ENCODE measurements at regions not wholly inside any gene's neighbourhood (a gene's known extent, or its start where the extent isn't known, plus 50 kb on each side); places are given as distances from the start of the nearest gene placed in this dataset.

DNA sequence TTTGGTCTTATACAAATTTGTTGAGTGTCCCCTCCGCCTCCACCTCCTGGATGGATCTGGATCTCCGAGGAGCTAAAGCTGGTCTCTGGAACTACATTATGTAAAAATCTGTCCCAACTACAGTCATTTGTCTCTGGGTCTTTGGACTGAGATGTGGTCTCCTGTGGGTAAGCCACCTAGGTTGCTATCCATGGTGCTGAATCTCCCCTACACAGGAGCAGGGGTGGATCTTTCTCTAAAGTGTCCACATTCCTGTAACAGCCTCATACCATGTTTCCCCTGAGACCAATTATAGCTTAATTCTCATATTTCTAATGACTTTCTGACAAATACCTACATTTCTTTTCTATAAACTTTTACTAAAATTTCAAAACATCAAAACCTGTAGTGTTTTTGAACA lies 625.8 kb downstream of the TAFA4 start:
- DNase-seq (ENCODE audit: low read depth in 2 of 2): no peak

- DNase-seq (ENCODE audit: low read depth in 2 of 2): no peak
Observed at GRCh38 chr3:68295457-68295856, 636.9 kb downstream of the TAFA4 start.

GRCh38 chr3:68290333-68290732 lies 635.9 kb upstream of the SUCLG2 start:
- no peak for DNase-seq (ENCODE audit: low read depth in 2 of 2)

- DNase-seq (ENCODE audit: low read depth in 2 of 2): no peak
Observed at GRCh38 chr3:68288085-68288484, 633.7 kb upstream of the SUCLG2 start.

GRCh38 chr3:68287101-68287500 lies 632.7 kb upstream of the SUCLG2 start:
- no peak for DNase-seq (ENCODE audit: low read depth in 2 of 2)

DNA sequence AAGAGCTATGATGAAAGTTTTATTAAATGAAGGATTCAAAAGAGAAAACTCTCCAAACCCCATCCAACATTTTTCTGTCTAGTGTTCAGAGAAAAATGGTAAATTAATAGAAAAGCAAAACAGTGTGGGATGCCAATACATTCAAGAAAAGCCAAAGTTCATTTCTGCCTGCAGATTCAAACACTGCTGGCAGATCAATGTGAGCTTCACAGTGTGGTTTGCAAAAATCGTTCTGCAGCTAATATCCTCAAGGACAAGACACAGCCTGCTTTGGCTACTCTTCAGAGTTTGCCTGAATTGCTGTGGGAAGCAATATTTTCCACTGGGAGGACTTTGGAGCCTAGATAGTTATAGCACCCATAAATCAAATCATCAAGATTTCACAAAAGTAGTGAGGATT lies 619.9 kb upstream of the SUCLG2 start:
- no peak for DNase-seq (ENCODE audit: low read depth in 2 of 2)

- DNase-seq (ENCODE audit: low read depth in 2 of 2): no peak
Observed at GRCh38 chr3:68271145-68271544, 616.7 kb upstream of the SUCLG2 start.

GRCh38 chr3:68256635-68257223 lies 602.3 kb upstream of the SUCLG2 start:
- no peak for DNase-seq (ENCODE audit: low read depth in 2 of 2)

- DNase-seq (ENCODE audit: low read depth in 2 of 2): no peak
Observed at GRCh38 chr3:68249265-68249664, 594.9 kb upstream of the SUCLG2 start.

DNA sequence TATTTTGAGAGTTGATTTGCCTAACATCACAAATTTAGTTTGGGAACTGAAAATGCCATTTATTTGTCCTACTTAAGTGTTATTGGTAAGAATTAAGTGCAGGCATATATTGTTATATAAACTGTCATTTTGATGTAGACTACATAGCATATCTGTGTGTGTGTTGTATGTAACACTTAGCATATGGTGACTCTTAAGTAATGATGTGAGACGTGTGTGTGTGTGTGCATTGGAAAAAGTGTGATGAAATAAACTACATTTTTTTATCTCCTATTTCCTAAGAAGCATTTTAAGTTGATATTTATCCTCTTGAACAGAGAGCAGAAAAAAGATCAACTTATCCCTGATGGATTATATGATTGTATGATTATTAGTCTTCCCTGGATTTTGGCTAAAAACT lies 588.2 kb upstream of the SUCLG2 start:
- DNase-seq (ENCODE audit: low read depth in 2 of 2): no peak

DNA sequence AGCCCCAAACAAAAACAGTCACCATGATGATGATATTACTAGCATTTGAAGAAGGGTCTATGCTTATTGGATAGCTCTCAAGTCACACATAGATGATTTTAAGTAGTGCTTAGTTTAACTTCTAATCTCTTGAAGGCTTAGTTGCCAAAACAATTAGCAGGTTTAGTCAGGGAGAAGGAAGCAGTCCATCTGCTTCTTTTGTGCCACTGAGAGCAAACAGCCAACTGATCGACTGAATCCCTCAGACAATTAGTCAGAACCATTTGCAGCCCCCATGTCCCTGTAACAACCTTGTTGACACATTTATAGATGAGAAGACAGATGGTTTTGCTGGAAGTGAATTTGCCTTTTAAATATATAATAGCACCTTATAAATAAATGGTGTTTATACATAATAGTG lies 585.1 kb upstream of the SUCLG2 start:
- DNase-seq (ENCODE audit: low read depth in 2 of 2): no peak

- no peak for DNase-seq (ENCODE audit: low read depth in 2 of 2)
Observed at GRCh38 chr3:68234076-68234780, 579.8 kb upstream of the SUCLG2 start.

GRCh38 chr3:68228856-68229255 lies 574.4 kb upstream of the SUCLG2 start:
- DNase-seq (ENCODE audit: low read depth in 2 of 2): no peak

DNA sequence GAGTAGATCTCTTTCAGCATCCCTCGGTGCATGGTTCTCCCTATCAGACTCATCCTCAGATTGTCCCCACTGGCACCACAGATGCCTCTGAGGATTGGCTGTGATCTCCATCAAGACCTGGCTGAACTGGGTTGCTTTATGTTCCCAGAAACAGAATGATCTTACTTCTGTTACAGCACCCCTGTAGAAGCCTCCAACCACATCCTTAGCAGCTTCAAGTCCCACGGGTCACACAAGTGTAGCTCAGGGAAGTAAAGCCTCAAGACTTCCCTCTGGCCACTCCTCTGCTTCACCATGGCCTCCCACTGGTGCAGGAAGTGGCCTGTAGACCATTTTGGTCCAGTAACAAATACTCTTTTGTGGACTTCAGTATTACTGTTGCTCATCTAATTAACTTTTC lies 566.4 kb upstream of the SUCLG2 start:
- no peak for DNase-seq (ENCODE audit: low read depth in 2 of 2)

DNA sequence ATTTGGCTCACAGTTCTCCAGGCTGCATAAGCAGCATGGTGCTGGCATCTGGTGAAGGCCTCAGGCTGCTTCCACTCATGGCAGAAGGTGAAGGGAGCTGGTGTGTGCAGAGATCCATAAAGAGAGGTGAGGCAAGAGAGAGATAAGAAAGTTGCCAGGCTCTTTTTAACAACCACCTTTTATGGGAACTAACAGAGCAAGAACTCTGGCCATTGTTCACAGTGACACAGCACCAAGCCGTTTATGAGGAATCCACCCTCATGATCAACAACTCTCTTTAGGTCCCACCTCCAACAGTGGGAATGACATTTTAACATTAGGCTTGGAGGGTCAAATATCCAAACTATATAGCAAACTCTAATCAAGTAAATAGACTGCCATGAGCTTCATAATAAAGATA lies 557.2 kb upstream of the SUCLG2 start:
- no peak for DNase-seq (ENCODE audit: low read depth in 2 of 2)

DNA sequence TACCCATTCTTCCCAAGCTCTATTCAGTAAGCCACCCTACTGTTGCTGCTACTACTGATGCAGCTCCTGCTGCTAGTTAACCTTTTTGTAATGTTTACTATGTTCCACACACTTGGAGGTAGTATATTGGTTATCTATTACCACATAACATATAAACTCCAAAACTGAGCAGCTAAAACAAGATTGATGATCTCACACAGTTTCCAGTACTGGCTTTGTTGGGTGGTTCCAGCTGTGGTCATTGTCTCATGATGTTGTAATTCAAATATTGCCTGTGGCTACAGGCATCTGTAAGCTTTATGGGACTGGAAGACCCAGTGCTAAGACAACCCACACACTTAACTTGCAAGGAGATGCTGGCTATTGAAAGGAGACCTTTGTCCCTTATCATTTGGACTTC lies 556.2 kb upstream of the SUCLG2 start:
- no peak for DNase-seq (ENCODE audit: low read depth in 2 of 2)

- DNase-seq (ENCODE audit: low read depth in 2 of 2): no peak
Observed at GRCh38 chr3:68207327-68207726, 552.9 kb upstream of the SUCLG2 start.

DNA sequence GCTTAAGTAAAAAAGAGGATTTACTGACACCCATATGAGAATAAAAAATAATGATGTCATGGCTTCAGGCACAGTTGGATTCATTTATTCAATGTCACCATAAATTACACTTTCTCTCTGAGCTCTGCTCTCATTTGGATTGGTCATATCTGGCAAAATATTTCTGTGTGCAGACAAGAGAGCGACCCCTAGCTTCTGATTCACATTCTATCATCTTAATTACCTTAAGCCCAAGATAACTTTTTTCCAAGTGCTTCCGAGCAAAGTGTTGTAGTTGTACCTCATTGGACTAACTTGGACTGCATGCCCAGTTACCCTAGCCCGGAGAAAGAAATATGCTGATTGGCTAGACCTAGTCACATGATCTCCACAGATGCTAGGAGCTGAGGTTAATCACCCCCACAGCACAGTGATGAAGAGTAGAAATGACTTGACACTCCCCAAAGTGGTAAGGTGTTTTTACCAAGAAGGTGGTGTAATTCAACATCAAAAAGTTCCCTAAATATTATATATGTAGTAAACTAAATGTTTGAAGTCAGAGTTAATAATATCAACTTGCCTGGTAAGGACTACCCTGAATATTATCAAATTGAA lies 552.2 kb upstream of the SUCLG2 start:
- no peak for DNase-seq (ENCODE audit: low read depth in 2 of 2)

DNA sequence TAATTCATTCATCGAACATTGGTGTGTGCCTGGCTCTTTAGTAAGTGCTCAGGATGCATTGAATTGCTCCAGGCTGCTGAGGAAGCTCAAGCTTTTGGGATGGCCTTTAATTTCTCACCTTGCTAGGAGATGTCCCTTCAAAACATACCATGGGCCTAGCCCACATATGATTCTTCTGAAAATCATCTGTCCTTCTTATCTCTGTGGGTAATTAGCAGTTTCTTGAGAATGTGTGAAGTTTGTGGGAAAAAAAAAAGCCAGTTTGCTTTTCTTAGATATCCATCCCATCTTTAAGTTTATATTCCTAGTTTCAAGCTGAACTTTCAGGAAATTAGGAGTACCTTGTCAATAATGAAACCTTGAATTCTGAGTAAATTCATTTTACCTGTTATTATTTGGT lies 532.3 kb upstream of the SUCLG2 start:
- no peak for DNase-seq (ENCODE audit: low read depth in 2 of 2)

DNA sequence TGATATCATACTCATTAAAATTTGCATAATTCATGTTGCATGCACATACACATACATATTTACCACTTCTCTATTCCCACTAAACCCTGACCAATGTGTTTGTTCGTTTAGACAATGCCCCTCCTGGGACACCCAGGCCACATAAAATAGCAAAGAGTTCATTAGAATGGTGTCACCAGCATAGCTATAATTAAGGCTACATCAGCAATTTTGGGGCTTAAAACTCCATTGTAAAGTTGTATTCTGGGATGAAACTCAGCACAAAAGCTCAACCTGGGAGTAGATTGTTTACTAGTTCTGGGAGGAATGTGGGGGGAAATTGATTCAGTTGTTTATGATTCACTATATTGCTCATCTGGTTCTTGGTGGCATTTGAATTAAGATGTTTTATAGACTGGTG lies 522.2 kb upstream of the SUCLG2 start:
- DNase-seq (ENCODE audit: low read depth in 2 of 2): no peak

- no peak for DNase-seq (ENCODE audit: low read depth in 2 of 2)
Observed at GRCh38 chr3:68173012-68173634, 518.7 kb upstream of the SUCLG2 start.

GRCh38 chr3:68172039-68172438 lies 517.6 kb upstream of the SUCLG2 start:
- no peak for DNase-seq (ENCODE audit: low read depth in 2 of 2)

GRCh38 chr3:68163968-68164367 lies 509.6 kb upstream of the SUCLG2 start:
- no peak for DNase-seq (ENCODE audit: low read depth in 2 of 2)

All from activated CD4-positive, alpha-beta T cell treated with anti-CD3 and anti-CD28 coated beads for 24 hours (primary cell).